Erythroblast (primary cell): ENCODE measurements at regions not wholly inside any gene's neighbourhood (a gene's known extent, or its start where the extent isn't known, plus 50 kb on each side); places are given as distances from the start of the nearest gene placed in this dataset.

Experiments
- GATA1 ChIP-seq: IDR thresholded peaks from 2 replicates; pipeline ENCODE4 v1.6.1; 2011; ENCODE audit warnings: low read depth, mild to moderate bottlenecking, control low read depth, low read length, moderate library complexity
- POLR2A ChIP-seq: IDR thresholded peaks from 2 replicates; pipeline ENCODE4 v1.6.1; 2011; ENCODE audit warnings: mild to moderate bottlenecking, low read length

- no peak for TF ChIP-seq POLR2A
- no peak for TF ChIP-seq GATA1
These were observed 469.1 kb upstream of the FAT3 start for GRCh38 chr11:91755526-91755925.
